ENCODE measurements at regions not wholly inside any gene's neighbourhood (a gene's known extent, or its start where the extent isn't known, plus 50 kb on each side); places are given as distances from the start of the nearest gene placed in this dataset.

DNA sequence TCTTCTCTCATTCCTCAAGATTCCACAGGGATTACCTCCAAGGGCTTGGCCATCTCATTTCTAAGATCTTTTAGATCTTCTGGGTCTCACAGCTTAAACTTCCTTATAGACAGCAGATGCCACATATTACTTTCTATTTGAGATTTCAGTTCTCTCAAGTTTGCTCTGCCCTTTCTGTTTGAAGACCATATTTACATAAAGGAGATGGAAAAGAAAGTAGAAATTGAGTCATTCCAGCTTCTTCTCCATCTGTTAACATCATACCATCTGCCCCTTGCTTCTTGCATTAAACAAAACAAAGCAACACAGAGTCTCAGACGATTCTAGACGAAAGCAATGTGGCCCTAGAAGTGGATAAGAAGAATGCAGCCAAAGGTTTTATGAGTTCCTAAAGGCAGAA lies 203.4 kb downstream of the TTLL2 start:
- ChIA-PET CTCF (interaction anchor here (0.6 kb wide), 2 partner anchors 289 to 740 kb away, joined by 3 read pairs; no protein-coding TSS in a partner anchor), POLR2A (no interaction called here)
- Histone ChIP-seq H3K4me1 (ENCODE audit: control insufficient read depth, insufficient read depth, low read length) (no peaks in the 10 kb centered on the region), H3K27ac (ENCODE audit: extremely low read depth, low read depth, low read length) (no peak overlapping the region), H3K9me3 (ENCODE audit: control insufficient read depth, insufficient read depth, low read depth, low read length) (no peaks in the 10 kb centered on the region), H3K36me3 (ENCODE audit: control insufficient read depth in 2 of 2, insufficient read depth in 1 of 2, low read length in 2 of 2) (no peaks in the 10 kb centered on the region), H3K4me3 (ENCODE audit: low read depth, low read length) (no peak overlapping the region)
- no peak for TF ChIP-seq ZBTB8A (tag by site-specific recombination; IDR thresholded peaks at IDR 0.05)
- TF ChIP-seq HOXC10 (CRISPR knock-in tag; IDR thresholded peaks at IDR 0.05), result no peak
- no peak for TF ChIP-seq ZNF248 (tag by site-specific recombination; IDR thresholded peaks at IDR 0.05)
- no peak for TF ChIP-seq GLI4 (tag by site-specific recombination; IDR thresholded peaks at IDR 0.05)
- no peak for TF ChIP-seq ZNF529 (tag by site-specific recombination; IDR thresholded peaks at IDR 0.05; ENCODE audit: insufficient replicate concordance)
- no peak for TF ChIP-seq ZNF658 (tag by site-specific recombination; IDR thresholded peaks at IDR 0.05)
- no peak for TF ChIP-seq SP2 (tag by site-specific recombination; IDR thresholded peaks at IDR 0.05)
- no peak for TF ChIP-seq WT1 (tag by site-specific recombination; IDR thresholded peaks at IDR 0.05)
- TF ChIP-seq, protein P1, sequence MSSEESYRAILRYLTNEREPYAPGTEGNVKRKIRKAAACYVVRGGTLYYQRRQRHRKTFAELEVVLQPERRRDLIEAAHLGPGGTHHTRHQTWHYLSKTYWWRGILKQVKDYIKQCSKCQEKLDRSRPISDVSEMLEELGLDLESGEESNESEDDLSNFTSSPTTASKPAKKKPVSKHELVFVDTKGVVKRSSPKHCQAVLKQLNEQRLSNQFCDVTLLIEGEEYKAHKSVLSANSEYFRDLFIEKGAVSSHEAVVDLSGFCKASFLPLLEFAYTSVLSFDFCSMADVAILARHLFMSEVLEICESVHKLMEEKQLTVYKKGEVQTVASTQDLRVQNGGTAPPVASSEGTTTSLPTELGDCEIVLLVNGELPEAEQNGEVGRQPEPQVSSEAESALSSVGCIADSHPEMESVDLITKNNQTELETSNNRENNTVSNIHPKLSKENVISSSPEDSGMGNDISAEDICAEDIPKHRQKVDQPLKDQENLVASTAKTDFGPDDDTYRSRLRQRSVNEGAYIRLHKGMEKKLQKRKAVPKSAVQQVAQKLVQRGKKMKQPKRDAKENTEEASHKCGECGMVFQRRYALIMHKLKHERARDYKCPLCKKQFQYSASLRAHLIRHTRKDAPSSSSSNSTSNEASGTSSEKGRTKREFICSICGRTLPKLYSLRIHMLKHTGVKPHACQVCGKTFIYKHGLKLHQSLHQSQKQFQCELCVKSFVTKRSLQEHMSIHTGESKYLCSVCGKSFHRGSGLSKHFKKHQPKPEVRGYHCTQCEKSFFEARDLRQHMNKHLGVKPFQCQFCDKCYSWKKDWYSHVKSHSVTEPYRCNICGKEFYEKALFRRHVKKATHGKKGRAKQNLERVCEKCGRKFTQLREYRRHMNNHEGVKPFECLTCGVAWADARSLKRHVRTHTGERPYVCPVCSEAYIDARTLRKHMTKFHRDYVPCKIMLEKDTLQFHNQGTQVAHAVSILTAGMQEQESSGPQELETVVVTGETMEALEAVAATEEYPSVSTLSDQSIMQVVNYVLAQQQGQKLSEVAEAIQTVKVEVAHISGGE (tag by site-specific recombination; conservative IDR thresholded peaks at IDR 0.05; ENCODE audit: low read depth), result no peak
- no peak for TF ChIP-seq ZNF571 (tag by site-specific recombination; IDR thresholded peaks at IDR 0.05)
- TF ChIP-seq, protein P2, sequence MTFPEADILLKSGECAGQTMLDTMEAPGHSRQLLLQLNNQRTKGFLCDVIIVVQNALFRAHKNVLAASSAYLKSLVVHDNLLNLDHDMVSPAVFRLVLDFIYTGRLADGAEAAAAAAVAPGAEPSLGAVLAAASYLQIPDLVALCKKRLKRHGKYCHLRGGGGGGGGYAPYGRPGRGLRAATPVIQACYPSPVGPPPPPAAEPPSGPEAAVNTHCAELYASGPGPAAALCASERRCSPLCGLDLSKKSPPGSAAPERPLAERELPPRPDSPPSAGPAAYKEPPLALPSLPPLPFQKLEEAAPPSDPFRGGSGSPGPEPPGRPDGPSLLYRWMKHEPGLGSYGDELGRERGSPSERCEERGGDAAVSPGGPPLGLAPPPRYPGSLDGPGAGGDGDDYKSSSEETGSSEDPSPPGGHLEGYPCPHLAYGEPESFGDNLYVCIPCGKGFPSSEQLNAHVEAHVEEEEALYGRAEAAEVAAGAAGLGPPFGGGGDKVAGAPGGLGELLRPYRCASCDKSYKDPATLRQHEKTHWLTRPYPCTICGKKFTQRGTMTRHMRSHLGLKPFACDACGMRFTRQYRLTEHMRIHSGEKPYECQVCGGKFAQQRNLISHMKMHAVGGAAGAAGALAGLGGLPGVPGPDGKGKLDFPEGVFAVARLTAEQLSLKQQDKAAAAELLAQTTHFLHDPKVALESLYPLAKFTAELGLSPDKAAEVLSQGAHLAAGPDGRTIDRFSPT (tag by site-specific recombination; IDR thresholded peaks at IDR 0.05), result no peak
- no peak for TF ChIP-seq ZNF629 (tag by site-specific recombination; IDR thresholded peaks at IDR 0.05)
- no peak for TF ChIP-seq REPIN1 (tag by site-specific recombination; IDR thresholded peaks at IDR 0.05; ENCODE audit: low read depth)
- TF ChIP-seq ZNF48 (tag by site-specific recombination; IDR thresholded peaks at IDR 0.05), result no peak
- TF ChIP-seq, protein P3, sequence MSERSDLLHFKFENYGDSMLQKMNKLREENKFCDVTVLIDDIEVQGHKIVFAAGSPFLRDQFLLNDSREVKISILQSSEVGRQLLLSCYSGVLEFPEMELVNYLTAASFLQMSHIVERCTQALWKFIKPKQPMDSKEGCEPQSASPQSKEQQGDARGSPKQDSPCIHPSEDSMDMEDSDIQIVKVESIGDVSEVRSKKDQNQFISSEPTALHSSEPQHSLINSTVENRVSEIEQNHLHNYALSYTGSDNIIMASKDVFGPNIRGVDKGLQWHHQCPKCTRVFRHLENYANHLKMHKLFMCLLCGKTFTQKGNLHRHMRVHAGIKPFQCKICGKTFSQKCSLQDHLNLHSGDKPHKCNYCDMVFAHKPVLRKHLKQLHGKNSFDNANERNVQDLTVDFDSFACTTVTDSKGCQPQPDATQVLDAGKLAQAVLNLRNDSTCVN (tag by site-specific recombination; optimal IDR thresholded peaks at IDR 0.05), result no peak
- no peak for TF ChIP-seq OVOL3 (tag by site-specific recombination; IDR thresholded peaks at IDR 0.05)
- TF ChIP-seq ZNF221 (tag by site-specific recombination; IDR thresholded peaks at IDR 0.05; ENCODE audit: borderline replicate concordance), result no peak
- TF ChIP-seq, protein P4, sequence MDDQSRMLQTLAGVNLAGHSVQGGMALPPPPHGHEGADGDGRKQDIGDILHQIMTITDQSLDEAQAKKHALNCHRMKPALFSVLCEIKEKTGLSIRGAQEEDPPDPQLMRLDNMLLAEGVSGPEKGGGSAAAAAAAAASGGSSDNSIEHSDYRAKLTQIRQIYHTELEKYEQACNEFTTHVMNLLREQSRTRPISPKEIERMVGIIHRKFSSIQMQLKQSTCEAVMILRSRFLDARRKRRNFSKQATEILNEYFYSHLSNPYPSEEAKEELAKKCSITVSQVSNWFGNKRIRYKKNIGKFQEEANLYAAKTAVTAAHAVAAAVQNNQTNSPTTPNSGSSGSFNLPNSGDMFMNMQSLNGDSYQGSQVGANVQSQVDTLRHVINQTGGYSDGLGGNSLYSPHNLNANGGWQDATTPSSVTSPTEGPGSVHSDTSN (CRISPR knock-in tag; IDR thresholded peaks at IDR 0.05), result no peak

DNA sequence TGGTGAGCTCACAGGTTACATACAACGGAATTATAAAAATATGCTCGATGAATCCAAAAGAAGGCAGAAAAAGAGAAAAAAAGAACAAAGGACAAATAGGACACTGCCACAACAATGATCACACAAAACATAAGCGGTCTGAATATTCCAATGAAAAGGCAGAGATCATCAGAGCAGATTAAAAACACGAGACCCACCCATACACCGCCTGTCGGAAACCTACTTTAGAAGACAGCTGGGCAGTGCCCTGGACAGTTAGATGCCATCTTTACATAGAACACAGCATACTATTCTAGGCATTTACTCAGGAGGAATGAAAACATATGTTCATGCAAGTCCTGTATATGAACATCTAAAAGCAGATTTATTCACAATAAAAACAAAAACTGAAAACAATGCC lies 204.1 kb downstream of the TTLL2 start:
- Histone ChIP-seq H3K4me1 (ENCODE audit: control insufficient read depth, insufficient read depth, low read length) (no peaks in the 10 kb centered on the region), H3K36me3 (ENCODE audit: control insufficient read depth in 2 of 2, insufficient read depth in 1 of 2, low read length in 2 of 2) (no peaks in the 10 kb centered on the region), H3K27ac (ENCODE audit: extremely low read depth, low read depth, low read length) (no peak overlapping the region), H3K4me3 (ENCODE audit: low read depth, low read length) (no peak overlapping the region), H3K9me3 (ENCODE audit: control insufficient read depth, insufficient read depth, low read depth, low read length) (no peaks in the 10 kb centered on the region)
- CTCF ChIA-PET, result no interaction called here
- POLR2A ChIA-PET, result no interaction called here
- TF ChIP-seq ZNF423 (tag by site-specific recombination; IDR thresholded peaks at IDR 0.05), result no peak
- no peak for TF ChIP-seq ZNF48 (tag by site-specific recombination; IDR thresholded peaks at IDR 0.05)
- TF ChIP-seq ZNF184 (tag by site-specific recombination; IDR thresholded peaks at IDR 0.05), result no peak
- TF ChIP-seq, protein P3 (tag by site-specific recombination; optimal IDR thresholded peaks at IDR 0.05), result no peak
- TF ChIP-seq SCRT2 (tag by site-specific recombination; IDR thresholded peaks at IDR 0.05), result no peak
- no peak for TF ChIP-seq ZNF670 (tag by site-specific recombination; IDR thresholded peaks at IDR 0.05; ENCODE audit: low read depth)
- no peak for TF ChIP-seq ZFP3 (tag by site-specific recombination; IDR thresholded peaks at IDR 0.05; ENCODE audit: low read depth)
- TF ChIP-seq GLI4 (tag by site-specific recombination; IDR thresholded peaks at IDR 0.05), result no peak
- TF ChIP-seq KLF7 (tag by site-specific recombination; IDR thresholded peaks at IDR 0.05; ENCODE audit: borderline replicate concordance), result no peak

Data from HEK293 (cell line).